Upper lobe of left lung (tissue), 4 donors: ENCODE measurements at regions not wholly inside any gene's neighbourhood (a gene's known extent, or its start where the extent isn't known, plus 50 kb on each side); places are given as distances from the start of the nearest gene placed in this dataset.
A peak's percentile ranks its signal among the peaks of the same experiment; 100 is the strongest.

Experiments
- EP300 ChIP-seq, 4 donors: sonication (generic); formaldehyde crosslinking; IDR thresholded peaks; one replicate each; pipeline ENCODE4 v1.5.1; 2017; ENCODE audit warnings: antibody characterized with exemption in 4 of 4, control low read depth in 2 of 4
- POLR2A ChIP-seq, 4 donors: fragments of 450-650 bp; IDR thresholded peaks; one replicate each; pipeline ENCODE4 v1.5.1; 2016 to 2017; ENCODE audit warnings: antibody characterized with exemption in 4 of 4, mild to moderate bottlenecking in 2 of 4
- POLR2AphosphoS5 ChIP-seq, 2 donors: sonication (generic); formaldehyde crosslinking; IDR thresholded peaks; one replicate each; pipeline ENCODE4 v1.5.1; 2017; ENCODE audit warnings: antibody characterized with exemption in 2 of 2
- TF ChIP-seq, protein P1 (sequence below), 6 experiments: fragments of 450-650 bp in 4 of 6; fragments of 200-600 bp in 2 of 6; sonication (generic) in 2 of 6; IDR thresholded peaks; one replicate each; pipeline ENCODE4 v1.5.1; 2016 to 2019; ENCODE audit warnings: antibody characterized with exemption in 6 of 6

DNA sequence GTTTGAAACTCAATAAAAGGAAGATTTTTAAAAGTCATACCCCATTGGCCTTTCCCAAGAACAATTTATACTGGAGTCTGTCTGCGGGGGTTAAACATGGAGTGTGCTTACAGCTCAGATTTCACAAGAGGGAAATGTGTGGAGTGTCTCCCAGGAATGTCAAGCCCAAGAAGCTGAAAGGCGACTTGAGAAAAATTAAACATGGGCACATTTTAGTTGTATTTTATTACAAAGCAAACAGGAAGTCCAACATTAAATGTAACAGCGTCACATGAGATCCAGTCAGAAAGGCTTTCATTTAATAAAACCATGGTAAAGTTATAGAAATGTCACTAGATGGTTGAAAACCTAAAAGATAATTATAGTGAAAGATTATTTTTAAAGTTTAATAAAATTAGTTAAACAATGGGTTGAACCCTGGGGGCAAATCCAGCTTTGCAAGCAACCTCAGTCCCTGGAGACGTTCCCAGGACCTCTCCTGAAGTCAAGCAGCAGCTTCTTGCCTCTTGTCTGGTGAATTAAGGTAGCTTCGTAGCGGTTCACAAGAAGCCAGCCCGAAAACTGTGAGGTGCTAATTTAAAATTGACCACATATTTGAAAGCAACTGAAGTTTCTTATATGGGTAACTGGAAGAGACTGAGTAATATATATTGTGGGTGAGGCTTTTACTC lies 168.4 kb upstream of the EDNRA start:
- TF ChIP-seq EP300 (IDR thresholded peaks at IDR 0.05) (peak in 1 of 4 donors; percentile 55), POLR2A (IDR thresholded peaks at IDR 0.05) (no peak), POLR2AphosphoS5 (IDR thresholded peaks at IDR 0.05) (no peak)
- TF ChIP-seq, protein P1, sequence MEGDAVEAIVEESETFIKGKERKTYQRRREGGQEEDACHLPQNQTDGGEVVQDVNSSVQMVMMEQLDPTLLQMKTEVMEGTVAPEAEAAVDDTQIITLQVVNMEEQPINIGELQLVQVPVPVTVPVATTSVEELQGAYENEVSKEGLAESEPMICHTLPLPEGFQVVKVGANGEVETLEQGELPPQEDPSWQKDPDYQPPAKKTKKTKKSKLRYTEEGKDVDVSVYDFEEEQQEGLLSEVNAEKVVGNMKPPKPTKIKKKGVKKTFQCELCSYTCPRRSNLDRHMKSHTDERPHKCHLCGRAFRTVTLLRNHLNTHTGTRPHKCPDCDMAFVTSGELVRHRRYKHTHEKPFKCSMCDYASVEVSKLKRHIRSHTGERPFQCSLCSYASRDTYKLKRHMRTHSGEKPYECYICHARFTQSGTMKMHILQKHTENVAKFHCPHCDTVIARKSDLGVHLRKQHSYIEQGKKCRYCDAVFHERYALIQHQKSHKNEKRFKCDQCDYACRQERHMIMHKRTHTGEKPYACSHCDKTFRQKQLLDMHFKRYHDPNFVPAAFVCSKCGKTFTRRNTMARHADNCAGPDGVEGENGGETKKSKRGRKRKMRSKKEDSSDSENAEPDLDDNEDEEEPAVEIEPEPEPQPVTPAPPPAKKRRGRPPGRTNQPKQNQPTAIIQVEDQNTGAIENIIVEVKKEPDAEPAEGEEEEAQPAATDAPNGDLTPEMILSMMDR (IDR thresholded peaks at IDR 0.05) = no peak
